Stomach (tissue), 4 donors: ENCODE measurements at regions not wholly inside any gene's neighbourhood (a gene's known extent, or its start where the extent isn't known, plus 50 kb on each side); places are given as distances from the start of the nearest gene placed in this dataset.

Experiments used
- CTCF ChIP-seq, 7 experiments: fragments of 450-650 bp in 4 of 7; fragments of 200-600 bp in 3 of 7; sonication (generic) in 3 of 7; IDR thresholded peaks; one replicate each; pipeline ENCODE4 v1.5.1; 2016 to 2019; ENCODE audit warnings: antibody characterized with exemption in 7 of 7, control low read depth in 2 of 7, mild to moderate bottlenecking in 1 of 7
- EP300 ChIP-seq: sonication (generic); formaldehyde crosslinking; IDR thresholded peaks from one replicate; pipeline ENCODE4 v1.6.1; 2017; ENCODE audit warnings: antibody characterized with exemption
- POLR2A ChIP-seq, 4 donors: fragments of 450-650 bp; IDR thresholded peaks; one replicate each; pipeline ENCODE4 v1.6.1; 2016; ENCODE audit warnings: antibody characterized with exemption in 4 of 4, control low read depth in 2 of 4, mild to moderate bottlenecking in 1 of 4, moderate library complexity in 1 of 4
- POLR2AphosphoS5 ChIP-seq, 3 donors: sonication (generic); formaldehyde crosslinking; IDR thresholded peaks; one replicate each; pipeline ENCODE4 v1.6.1; 2016; ENCODE audit warnings: antibody characterized with exemption in 3 of 3

GRCh38 chr7:11290863-11291262 lies 317.2 kb downstream of the PHF14 start:
- TF ChIP-seq CTCF (IDR thresholded peaks at IDR 0.05) (no peak), POLR2AphosphoS5 (IDR thresholded peaks at IDR 0.05) (no peak), POLR2A (IDR thresholded peaks at IDR 0.05) (no peak), EP300 (no peak)
